Aorta (tissue), 5 donors: ENCODE measurements at regions not wholly inside any gene's neighbourhood (a gene's known extent, or its start where the extent isn't known, plus 50 kb on each side); places are given as distances from the start of the nearest gene placed in this dataset.

Experiments
- ATAC-seq: fragments of 200-7000 bp; cut with Tn5 transposase; one replicate; pipeline ENCODE4 v1.9.1; 2022; ENCODE audit warnings: moderate library complexity; ENCODE audit not compliant: low FRiP score
- DNase-seq, 2 donors: peaks; one replicate each; pipeline ENCODE4 v3.0.0-alpha.2; 2020
- H3K27ac ChIP-seq, 2 donors: one replicate each; pipeline ENCODE4 v1.5.1; 2013; ENCODE audit warnings: low read length in 2 of 2, mild to moderate bottlenecking in 2 of 2, moderate library complexity in 2 of 2, control low read depth in 1 of 2, inconsistent platforms in 1 of 2, low read depth in 1 of 2
- H3K27me3 ChIP-seq, 2 donors: one replicate each; pipeline ENCODE4 v1.6.1; 2013; ENCODE audit warnings: control low read depth in 1 of 2, low read length in 1 of 2, mild to moderate bottlenecking in 1 of 2, moderate library complexity in 1 of 2; ENCODE audit not compliant: insufficient read depth in 2 of 2, control insufficient read depth in 1 of 2
- H3K36me3 ChIP-seq, 2 donors: one replicate each; pipeline ENCODE4 v1.6.1; 2013; ENCODE audit warnings: control low read depth in 1 of 2, low read length in 1 of 2, mild to moderate bottlenecking in 1 of 2; ENCODE audit not compliant: insufficient read depth in 2 of 2, control insufficient read depth in 1 of 2
- H3K4me1 ChIP-seq, 2 donors: one replicate each; pipeline ENCODE4 v1.6.1; 2013; ENCODE audit warnings: low read length in 2 of 2, control low read depth in 1 of 2, mild to moderate bottlenecking in 1 of 2, moderate library complexity in 1 of 2; ENCODE audit not compliant: insufficient read depth in 2 of 2, control insufficient read depth in 1 of 2
- H3K4me3 ChIP-seq, 2 donors: one replicate each; pipeline ENCODE4 v1.5.1; 2013; ENCODE audit warnings: low read length in 2 of 2, control low read depth in 1 of 2, mild to moderate bottlenecking in 1 of 2
- H3K9me3 ChIP-seq: one replicate; pipeline ENCODE4 v1.6.1; 2013; ENCODE audit warnings: mild to moderate bottlenecking, low read length; ENCODE audit not compliant: control insufficient read depth
- WGBS, 2 donors: extraction: QIAGEN DNeasy Blood & Tissue Kit; methylation state at CpG; one replicate each; pipeline ENCODE4 v1.1.7; 2013; 5-methylcytosine and 5-hydroxymethylcytosine counted together
- intact Hi-C, 2 donors: fragments of 100-400 bp; cut with DNase I; formaldehyde crosslinking; loops; one replicate each; pipeline versions ENCODE4 v1.14.2 to v1.15.0; 2022
- donor health status: healthy with polysubstance abuse.
- donor health status: Bipolar disorder and iron deficiency.
- donor health status: DM: no; HTN: no; CAD: no.
- donor health status: DM: no; HTN: no; CAD: no.
- donor health status: DM: yes; HTN: yes; CAD: no.

DNA sequence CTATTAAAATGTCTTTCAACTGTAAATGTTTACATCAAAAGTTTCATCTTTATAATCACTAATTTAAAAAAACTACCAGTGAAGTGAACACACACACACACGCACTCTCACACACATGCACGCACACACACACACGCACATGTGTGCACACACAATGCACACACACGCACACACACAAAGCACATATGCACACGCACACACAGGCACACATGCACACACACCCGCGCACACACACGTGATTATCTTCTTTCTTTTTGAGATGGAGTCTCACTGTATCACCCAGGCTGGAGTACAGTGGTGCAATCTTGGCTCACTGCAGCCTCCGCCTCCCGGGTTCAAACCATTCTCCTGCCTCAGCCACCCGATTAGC lies 80.0 kb upstream of the FRMD1 start:
- no peaks in the 10 kb centered on the region for H3K36me3 ChIP-seq
- H3K9me3 ChIP-seq, result no peaks in the 10 kb centered on the region
- ATAC-seq (no peak), DNase-seq (no peak)
- no peak overlapping the region for H3K4me3 ChIP-seq
- intact Hi-C loops, result no loop called here
- 95 to 96% methylated on average over 11 of the region's 11 CpGs for WGBS, 2 donors
- no peaks in the 10 kb centered on the region for H3K27me3 ChIP-seq
- H3K4me1 ChIP-seq, result no peaks in the 10 kb centered on the region
- no peak overlapping the region for H3K27ac ChIP-seq

DNA sequence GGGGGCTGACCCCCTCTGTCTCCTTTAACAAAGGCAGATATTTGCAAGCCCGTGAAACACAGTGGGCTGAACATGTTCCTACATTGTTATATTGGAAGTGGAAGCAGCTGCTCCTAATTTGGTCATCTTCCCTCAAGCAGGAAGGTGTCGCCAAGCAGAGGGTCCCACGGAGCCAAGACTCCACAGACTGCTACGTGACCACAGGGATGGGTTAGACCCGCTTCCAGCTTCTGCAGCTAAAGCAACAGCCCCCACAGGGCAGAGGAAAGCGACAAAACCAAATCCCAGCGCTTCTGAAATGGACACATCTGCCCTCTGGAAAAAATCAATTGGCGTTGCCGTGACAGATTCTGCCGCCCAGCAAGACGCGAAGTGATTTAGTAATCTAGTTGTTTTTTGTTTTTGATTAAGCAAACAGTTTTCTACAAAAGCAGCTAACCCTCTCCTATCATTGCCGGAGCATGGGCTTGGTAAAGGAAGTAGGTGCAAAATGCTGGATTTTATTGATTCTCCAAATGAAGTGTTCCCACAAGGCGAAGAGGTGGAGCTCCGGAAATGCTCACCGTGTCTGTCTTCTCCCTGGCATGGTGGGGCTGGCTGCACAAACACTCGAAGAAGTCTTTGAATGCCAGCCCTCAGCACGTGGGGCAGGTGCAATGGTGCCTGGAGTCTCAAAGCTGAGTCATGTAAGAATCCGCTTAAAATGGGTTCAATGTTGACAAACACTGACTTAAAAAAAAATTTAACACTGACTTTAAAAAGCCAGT lies 79.4 kb upstream of the FRMD1 start:
- DNase-seq, result no peak
- H3K9me3 ChIP-seq, result no peaks in the 10 kb centered on the region
- no peaks in the 10 kb centered on the region for H3K36me3 ChIP-seq
- 24 to 31% methylated on average over 19 of the region's 19 CpGs for WGBS, 2 donors
- no peaks in the 10 kb centered on the region for H3K4me1 ChIP-seq
- H3K4me3 ChIP-seq, result no peak overlapping the region
- H3K27ac ChIP-seq, result no peak overlapping the region
- intact Hi-C loops, result no loop called here
- ATAC-seq, result no peak
- H3K27me3 ChIP-seq, result no peaks in the 10 kb centered on the region

DNA sequence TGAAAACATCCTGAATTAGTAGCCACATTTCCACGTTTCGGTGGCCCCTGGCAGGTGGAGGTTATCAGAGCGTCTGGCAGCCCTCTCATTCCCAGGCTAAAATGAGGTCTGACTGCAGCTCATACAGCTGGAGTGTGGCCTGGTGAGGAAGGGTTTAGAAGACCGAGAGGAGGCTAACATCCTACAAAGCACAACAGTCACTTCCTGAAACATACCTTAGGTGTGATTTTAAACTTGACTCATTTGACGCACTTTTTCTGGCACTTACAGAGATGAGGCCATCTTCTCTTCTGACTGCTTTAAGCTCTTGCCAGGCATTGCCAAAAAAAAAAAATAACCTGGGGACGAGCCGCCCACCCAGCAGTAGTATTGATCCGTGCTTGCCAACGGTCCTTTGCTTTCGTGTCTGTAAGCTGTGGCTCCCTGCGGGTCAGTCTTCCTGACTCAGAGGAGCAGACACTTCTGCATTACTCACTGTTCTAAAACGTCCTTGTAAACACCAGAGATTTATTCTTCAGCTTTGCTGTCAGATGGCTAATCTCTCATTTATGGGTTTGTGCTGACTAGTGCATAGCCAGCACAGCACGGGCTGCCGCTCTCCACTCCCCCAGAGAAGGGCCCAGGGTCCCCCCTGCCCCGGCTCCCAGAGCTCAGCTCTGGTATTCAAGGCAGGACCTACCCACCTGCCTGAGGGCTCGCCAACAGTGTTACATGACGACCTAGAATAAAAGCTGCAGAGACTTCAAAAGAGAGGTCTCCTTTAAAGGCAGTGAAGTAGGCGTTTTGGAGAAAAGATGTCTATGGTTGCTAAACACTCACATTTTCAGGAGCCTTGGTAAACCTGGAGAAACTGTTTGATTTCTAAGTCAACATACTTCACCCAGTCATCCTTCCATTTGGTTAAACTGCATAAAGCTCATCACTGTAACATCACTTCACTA lies 78.5 kb upstream of the FRMD1 start:
- DNase-seq (no peak), ATAC-seq (no peak)
- intact Hi-C loops, result no loop called here
- Histone ChIP-seq H3K36me3 (no peaks in the 10 kb centered on the region), H3K27ac (no peak overlapping the region), H3K4me3 (no peak overlapping the region), H3K27me3 (no peaks in the 10 kb centered on the region), H3K4me1 (no peaks in the 10 kb centered on the region), H3K9me3 (no peaks in the 10 kb centered on the region)
- 41 to 55% methylated on average over 18 of the region's 18 CpGs for WGBS, 2 donors

DNA sequence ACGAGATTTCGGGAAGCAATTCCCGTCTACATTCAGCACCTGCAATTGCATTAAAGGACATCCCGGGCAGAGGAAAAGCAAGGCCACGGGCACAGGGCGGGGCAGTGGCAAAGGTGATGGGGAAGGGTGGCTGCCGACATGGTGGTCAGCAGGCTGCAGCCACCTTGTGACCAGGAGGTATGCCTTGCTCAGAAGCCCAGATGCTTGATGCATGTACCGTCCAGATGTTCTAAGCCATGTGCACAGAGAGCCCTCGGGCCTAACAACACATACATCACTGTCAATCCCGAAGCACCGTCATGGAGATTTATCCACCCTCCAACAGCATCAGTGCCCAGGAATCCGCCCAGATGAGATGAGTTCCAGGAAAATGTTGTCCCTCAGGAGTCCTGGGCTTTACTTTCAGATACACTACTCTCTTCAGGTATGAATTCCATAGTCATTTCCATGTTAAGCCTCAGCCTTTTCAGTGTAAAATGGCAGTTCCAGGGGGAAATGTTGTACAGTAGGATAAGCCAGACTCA lies 77.8 kb upstream of the FRMD1 start:
- intact Hi-C loops, result no loop called here
- Histone ChIP-seq H3K9me3 (no peaks in the 10 kb centered on the region), H3K36me3 (no peaks in the 10 kb centered on the region), H3K27ac (no peak overlapping the region), H3K4me1 (no peaks in the 10 kb centered on the region), H3K4me3 (no peak overlapping the region), H3K27me3 (no peaks in the 10 kb centered on the region)
- WGBS, 2 donors, result 94 to 97% methylated on average over 12 of the region's 12 CpGs
- ATAC-seq (no peak), DNase-seq (no peak)

DNA sequence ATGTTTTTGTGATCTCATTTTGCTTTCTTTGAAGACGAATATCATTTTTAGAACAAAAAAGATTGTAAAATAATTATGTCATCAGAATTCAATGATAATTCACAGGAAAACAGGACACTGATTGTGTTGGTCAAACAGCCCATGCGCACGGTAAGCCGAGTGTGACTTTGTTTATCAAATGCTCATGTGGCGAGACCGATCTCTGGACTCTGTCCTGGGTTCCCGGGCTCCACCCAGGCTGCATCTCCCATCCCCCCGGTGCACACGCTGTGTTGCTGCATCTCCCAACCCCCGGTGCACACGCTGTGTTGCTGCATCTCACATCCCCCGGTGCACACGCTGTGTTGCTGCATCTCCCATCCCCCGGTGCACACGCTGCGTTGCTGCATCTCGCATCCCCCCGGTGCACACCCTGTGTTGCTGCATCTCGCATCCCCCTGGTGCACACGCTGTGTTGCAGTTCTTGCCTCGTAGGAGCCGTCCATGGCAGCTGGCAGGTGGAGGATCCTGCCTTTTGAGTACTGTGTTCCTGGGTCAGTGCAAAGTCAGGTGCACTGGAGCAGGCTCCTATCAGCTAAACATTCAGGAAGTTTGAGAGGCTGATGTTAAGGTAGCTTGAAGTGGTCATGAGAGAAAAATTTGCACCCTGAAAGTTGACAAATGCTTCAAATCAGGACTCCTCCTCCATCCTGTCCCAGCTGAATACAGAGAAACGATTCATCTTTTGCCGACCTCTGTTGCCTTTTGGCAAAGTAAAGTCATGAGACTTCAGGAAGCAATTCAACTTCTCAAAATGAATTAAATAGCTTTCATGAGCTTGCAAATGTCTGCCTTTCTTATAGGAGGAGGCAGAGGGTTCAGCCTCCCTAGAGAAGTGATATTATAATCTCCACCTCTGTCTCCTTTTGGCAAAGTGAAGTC lies 77.1 kb upstream of the FRMD1 start:
- H3K4me1 ChIP-seq, result no peaks in the 10 kb centered on the region
- no peak for ATAC-seq
- no peaks in the 10 kb centered on the region for H3K9me3 ChIP-seq
- intact Hi-C loops, result no loop called here
- 90 to 91% methylated on average over 24 of the region's 24 CpGs for WGBS, 2 donors
- DNase-seq, result no peak
- H3K27me3 ChIP-seq, result no peaks in the 10 kb centered on the region
- no peak overlapping the region for H3K4me3 ChIP-seq
- H3K27ac ChIP-seq, result no peak overlapping the region
- H3K36me3 ChIP-seq, result no peaks in the 10 kb centered on the region

DNA sequence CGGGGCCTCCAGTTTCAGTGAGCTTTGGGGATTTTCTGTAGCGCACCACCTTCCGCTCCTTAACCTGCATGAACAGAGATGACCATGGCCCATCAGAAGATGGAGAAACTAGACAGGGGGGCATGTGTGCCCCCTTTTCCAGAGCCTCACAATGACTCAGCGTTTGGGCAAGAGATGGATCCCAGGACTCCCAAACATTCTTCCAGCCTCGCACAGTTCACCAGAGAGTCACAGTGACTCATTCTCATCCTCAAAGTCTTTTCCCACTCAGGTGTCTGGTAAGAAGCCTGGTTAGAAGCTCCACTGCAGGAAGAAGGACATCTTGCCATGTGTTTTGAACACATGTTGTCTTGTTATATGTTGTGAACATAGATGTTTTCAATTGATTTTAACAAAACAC lies 76.2 kb upstream of the FRMD1 start:
- DNase-seq, result no peak
- Histone ChIP-seq H3K27me3 (no peaks in the 10 kb centered on the region), H3K9me3 (no peaks in the 10 kb centered on the region), H3K36me3 (no peaks in the 10 kb centered on the region), H3K4me3 (no peak overlapping the region), H3K27ac (no peak overlapping the region), H3K4me1 (no peaks in the 10 kb centered on the region)
- WGBS, 2 donors, result 86 to 92% methylated on average over 5 of the region's 5 CpGs
- no peak for ATAC-seq
- intact Hi-C loops, result no loop called here

DNA sequence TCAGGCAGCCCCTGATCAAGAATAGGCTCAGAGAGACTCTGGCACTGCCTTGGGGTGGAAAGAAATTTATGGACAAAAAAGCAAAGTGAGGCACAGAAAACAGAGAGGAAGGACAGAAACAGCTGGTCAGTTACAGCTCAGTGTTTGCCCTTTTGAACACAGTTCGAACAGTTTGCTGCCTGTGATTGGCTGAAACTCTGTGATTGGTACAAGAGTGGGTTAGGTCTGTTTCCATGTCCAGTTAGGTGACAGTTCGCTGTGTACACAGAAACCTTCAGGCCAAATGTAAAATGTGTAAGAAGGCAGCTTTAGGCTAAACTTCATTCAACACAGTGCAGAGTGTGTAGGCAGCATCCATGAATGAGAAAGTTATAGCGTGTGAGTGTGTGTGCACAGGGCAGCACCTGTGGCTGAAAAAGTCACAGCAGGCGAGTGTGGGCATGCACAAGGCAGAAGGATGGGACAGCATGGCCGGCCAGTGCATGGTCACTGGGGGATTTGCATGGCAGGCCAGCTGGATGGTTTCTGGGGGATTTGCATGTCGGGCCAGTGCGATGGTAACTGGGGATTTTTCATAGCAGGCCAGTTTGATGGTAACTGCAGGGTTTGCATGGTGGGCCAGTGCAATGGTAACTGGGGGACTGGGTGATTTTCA lies 75.4 kb upstream of the FRMD1 start:
- Histone ChIP-seq H3K4me1 (no peaks in the 10 kb centered on the region), H3K4me3 (no peak overlapping the region), H3K9me3 (no peaks in the 10 kb centered on the region), H3K27me3 (no peaks in the 10 kb centered on the region), H3K36me3 (no peaks in the 10 kb centered on the region), H3K27ac (no peak overlapping the region)
- DNase-seq (no peak), ATAC-seq (no peak)
- WGBS, 2 donors, result 81 to 83% methylated on average over 7 of the region's 7 CpGs
- intact Hi-C loops, result no loop called here

DNA sequence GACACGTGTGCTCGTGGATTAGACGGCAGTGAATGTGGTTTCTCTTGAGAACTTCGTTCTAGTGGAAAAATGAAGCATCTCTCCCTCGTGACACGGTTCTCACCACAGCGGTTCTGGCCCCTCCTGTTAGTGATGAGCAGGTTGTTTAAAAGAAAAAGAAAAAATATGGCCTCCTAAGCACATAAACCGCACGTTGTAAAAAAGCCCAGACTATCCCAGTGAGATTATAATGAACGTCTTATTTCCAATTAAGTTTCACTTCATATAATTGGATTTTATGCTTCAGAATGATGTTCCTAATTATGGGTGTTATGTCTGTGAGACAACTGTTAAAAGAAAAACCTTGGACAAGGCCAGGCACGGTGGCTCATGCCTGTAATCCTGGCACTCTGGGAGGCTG lies 74.5 kb upstream of the FRMD1 start:
- WGBS, 2 donors, result 91 to 93% methylated on average over 11 of the region's 11 CpGs
- intact Hi-C loops, result no loop called here
- Histone ChIP-seq H3K27ac (no peak overlapping the region), H3K9me3 (no peaks in the 10 kb centered on the region), H3K4me1 (no peaks in the 10 kb centered on the region), H3K27me3 (no peaks in the 10 kb centered on the region), H3K4me3 (no peak overlapping the region), H3K36me3 (no peaks in the 10 kb centered on the region)
- DNase-seq, result no peak
- no peak for ATAC-seq
